ENCODE measurements at regions not wholly inside any gene's neighbourhood (a gene's known extent, or its start where the extent isn't known, plus 50 kb on each side); places are given as distances from the start of the nearest gene placed in this dataset.
"Not testable (repeated sequence)": the region's sequence is repeated elsewhere in the genome, so short reads cannot be mapped to it uniquely, and the experiment has no call there.

- Histone ChIP-seq H3K4me3 (replicated peaks; ENCODE audit: insufficient read depth, low read length) (no peak overlapping the region), H3K27ac (replicated peaks) (no peak overlapping the region), H3K27me3 (ENCODE audit: insufficient read depth, poor library complexity, severe bottlenecking) (no peaks in the 10 kb centered on the region)
- no peak for DNase-seq (ENCODE audit: low read depth in 1 of 2, low spot score in 1 of 2)
- TF ChIP-seq GABPA (IDR thresholded peaks at IDR 0.05; ENCODE audit: low read depth) (no peak), POLR2AphosphoS5 (IDR thresholded peaks at IDR 0.05; ENCODE audit: low read depth) (no peak), SPI1 (IDR thresholded peaks at IDR 0.05; ENCODE audit: borderline replicate concordance, low read depth) (no peak)
- TF ChIP-seq, protein P1, sequence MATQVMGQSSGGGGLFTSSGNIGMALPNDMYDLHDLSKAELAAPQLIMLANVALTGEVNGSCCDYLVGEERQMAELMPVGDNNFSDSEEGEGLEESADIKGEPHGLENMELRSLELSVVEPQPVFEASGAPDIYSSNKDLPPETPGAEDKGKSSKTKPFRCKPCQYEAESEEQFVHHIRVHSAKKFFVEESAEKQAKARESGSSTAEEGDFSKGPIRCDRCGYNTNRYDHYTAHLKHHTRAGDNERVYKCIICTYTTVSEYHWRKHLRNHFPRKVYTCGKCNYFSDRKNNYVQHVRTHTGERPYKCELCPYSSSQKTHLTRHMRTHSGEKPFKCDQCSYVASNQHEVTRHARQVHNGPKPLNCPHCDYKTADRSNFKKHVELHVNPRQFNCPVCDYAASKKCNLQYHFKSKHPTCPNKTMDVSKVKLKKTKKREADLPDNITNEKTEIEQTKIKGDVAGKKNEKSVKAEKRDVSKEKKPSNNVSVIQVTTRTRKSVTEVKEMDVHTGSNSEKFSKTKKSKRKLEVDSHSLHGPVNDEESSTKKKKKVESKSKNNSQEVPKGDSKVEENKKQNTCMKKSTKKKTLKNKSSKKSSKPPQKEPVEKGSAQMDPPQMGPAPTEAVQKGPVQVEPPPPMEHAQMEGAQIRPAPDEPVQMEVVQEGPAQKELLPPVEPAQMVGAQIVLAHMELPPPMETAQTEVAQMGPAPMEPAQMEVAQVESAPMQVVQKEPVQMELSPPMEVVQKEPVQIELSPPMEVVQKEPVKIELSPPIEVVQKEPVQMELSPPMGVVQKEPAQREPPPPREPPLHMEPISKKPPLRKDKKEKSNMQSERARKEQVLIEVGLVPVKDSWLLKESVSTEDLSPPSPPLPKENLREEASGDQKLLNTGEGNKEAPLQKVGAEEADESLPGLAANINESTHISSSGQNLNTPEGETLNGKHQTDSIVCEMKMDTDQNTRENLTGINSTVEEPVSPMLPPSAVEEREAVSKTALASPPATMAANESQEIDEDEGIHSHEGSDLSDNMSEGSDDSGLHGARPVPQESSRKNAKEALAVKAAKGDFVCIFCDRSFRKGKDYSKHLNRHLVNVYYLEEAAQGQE (IDR thresholded peaks at IDR 0.05; ENCODE audit: insufficient replicate concordance, low read depth), result no peak
- TF ChIP-seq, protein P2, sequence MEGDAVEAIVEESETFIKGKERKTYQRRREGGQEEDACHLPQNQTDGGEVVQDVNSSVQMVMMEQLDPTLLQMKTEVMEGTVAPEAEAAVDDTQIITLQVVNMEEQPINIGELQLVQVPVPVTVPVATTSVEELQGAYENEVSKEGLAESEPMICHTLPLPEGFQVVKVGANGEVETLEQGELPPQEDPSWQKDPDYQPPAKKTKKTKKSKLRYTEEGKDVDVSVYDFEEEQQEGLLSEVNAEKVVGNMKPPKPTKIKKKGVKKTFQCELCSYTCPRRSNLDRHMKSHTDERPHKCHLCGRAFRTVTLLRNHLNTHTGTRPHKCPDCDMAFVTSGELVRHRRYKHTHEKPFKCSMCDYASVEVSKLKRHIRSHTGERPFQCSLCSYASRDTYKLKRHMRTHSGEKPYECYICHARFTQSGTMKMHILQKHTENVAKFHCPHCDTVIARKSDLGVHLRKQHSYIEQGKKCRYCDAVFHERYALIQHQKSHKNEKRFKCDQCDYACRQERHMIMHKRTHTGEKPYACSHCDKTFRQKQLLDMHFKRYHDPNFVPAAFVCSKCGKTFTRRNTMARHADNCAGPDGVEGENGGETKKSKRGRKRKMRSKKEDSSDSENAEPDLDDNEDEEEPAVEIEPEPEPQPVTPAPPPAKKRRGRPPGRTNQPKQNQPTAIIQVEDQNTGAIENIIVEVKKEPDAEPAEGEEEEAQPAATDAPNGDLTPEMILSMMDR (IDR thresholded peaks at IDR 0.05; ENCODE audit: insufficient read depth, low read length), result no peak
Observed at GRCh38 chr12:42716491-42716891, 126.9 kb upstream of the PRICKLE1 start.

DNA sequence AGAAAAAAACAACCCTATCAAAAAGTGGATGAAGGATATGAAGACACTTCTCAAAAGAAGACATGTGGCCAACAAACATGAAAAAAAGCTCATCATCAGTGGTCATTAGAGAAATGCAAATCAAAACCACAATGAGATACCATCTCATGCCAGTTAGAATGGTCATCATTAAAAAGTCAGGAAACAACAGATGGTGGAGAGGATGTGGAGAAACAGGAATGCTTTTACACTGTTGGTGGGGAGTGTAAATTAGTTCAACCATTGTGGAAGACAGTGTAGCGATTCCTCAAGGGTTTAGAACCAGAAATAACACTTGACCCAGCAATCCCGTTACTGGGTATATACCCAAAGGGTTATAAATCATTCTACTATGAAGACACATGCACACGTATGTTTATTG, 124.0 kb upstream of the PRICKLE1 start:
- not testable (repeated sequence) for DNase-seq (ENCODE audit: low read depth in 1 of 2, low spot score in 1 of 2); H3K4me3 ChIP-seq (replicated peaks; ENCODE audit: insufficient read depth, low read length); H3K27ac ChIP-seq (replicated peaks); H3K27me3 ChIP-seq (ENCODE audit: insufficient read depth, poor library complexity, severe bottlenecking)

- not testable (repeated sequence) for H3K27ac ChIP-seq (replicated peaks); H3K4me3 ChIP-seq (replicated peaks; ENCODE audit: insufficient read depth, low read length); DNase-seq (ENCODE audit: low read depth in 1 of 2, low spot score in 1 of 2)
Observed at GRCh38 chr12:42708374-42708773, 118.8 kb upstream of the PRICKLE1 start.

GRCh38 chr12:42707312-42708226, 118.0 kb upstream of the PRICKLE1 start:
- H3K27ac ChIP-seq (replicated peaks), result no peak overlapping the region
- TF ChIP-seq, protein P1 (IDR thresholded peaks at IDR 0.05; ENCODE audit: insufficient replicate concordance, low read depth), result no peak
- TF ChIP-seq SPI1 (IDR thresholded peaks at IDR 0.05; ENCODE audit: borderline replicate concordance, low read depth) (no peak), POLR2AphosphoS5 (IDR thresholded peaks at IDR 0.05; ENCODE audit: low read depth) (no peak), GABPA (IDR thresholded peaks at IDR 0.05; ENCODE audit: low read depth) (no peak)
- TF ChIP-seq, protein P2 (IDR thresholded peaks at IDR 0.05; ENCODE audit: insufficient read depth, low read length), result no peak
- no peak overlapping the region for H3K4me3 ChIP-seq (replicated peaks; ENCODE audit: insufficient read depth, low read length)
- H3K27me3 ChIP-seq (ENCODE audit: insufficient read depth, poor library complexity, severe bottlenecking), result no peaks in the 10 kb centered on the region
- no peak for DNase-seq (ENCODE audit: low read depth in 1 of 2, low spot score in 1 of 2)

More at GRCh38 chr12:42708374-42708773, 118.8 kb upstream of the PRICKLE1 start:
- not testable (repeated sequence) for H3K27me3 ChIP-seq (ENCODE audit: insufficient read depth, poor library complexity, severe bottlenecking)

- TF ChIP-seq, protein P2 (IDR thresholded peaks at IDR 0.05; ENCODE audit: insufficient read depth, low read length), result no peak
- no peak for TF ChIP-seq POLR2AphosphoS5 (IDR thresholded peaks at IDR 0.05; ENCODE audit: low read depth)
- no peak for TF ChIP-seq GABPA (IDR thresholded peaks at IDR 0.05; ENCODE audit: low read depth)
- no peak for TF ChIP-seq SPI1 (IDR thresholded peaks at IDR 0.05; ENCODE audit: borderline replicate concordance, low read depth)
- TF ChIP-seq, protein P1 (IDR thresholded peaks at IDR 0.05; ENCODE audit: insufficient replicate concordance, low read depth), result no peak
- no peak overlapping the region for H3K27ac ChIP-seq (replicated peaks)
- no peaks in the 10 kb centered on the region for H3K27me3 ChIP-seq (ENCODE audit: insufficient read depth, poor library complexity, severe bottlenecking)
- no peak for DNase-seq (ENCODE audit: low read depth in 1 of 2, low spot score in 1 of 2)
- H3K4me3 ChIP-seq (replicated peaks; ENCODE audit: insufficient read depth, low read length), result no peak overlapping the region
Observed at GRCh38 chr12:42706321-42706720, 116.8 kb upstream of the PRICKLE1 start.

Measured in HL-60 (cell line).